Left lung (tissue), 4 donors: ENCODE measurements at regions not wholly inside any gene's neighbourhood (a gene's known extent, or its start where the extent isn't known, plus 50 kb on each side); places are given as distances from the start of the nearest gene placed in this dataset.

Source experiments
- ATAC-seq: fragments of 200-7000 bp; cut with Tn5 transposase; one replicate; pipeline ENCODE4 v1.9.1; 2020; ENCODE audit warnings: moderate library complexity
- DNase-seq, 4 donors: peaks; one replicate each; pipeline ENCODE4 v3.0.0-alpha.2; 2013 to 2020
- H3K27ac ChIP-seq, 2 donors: fragments of 200-600 bp; sonication (generic) in 1 of 2; one replicate each; pipeline versions ENCODE4 v1.5.0 to v1.8.0; 2020 to 2021
- H3K27me3 ChIP-seq, 2 donors: fragments of 200-600 bp; sonication (generic) in 1 of 2; one replicate each; pipeline versions ENCODE4 v1.5.0 to v1.8.0; 2020 to 2021
- H3K36me3 ChIP-seq, 2 donors: fragments of 200-600 bp; sonication (generic) in 1 of 2; one replicate each; pipeline versions ENCODE4 v1.5.0 to v1.8.0; 2020 to 2021
- H3K4me1 ChIP-seq, 2 donors: fragments of 200-600 bp; one replicate each; pipeline ENCODE4 v1.8.0; 2021
- H3K4me3 ChIP-seq, 2 donors: fragments of 200-600 bp; sonication (generic) in 1 of 2; one replicate each; pipeline versions ENCODE4 v1.5.0 to v1.8.0; 2020 to 2021; ENCODE audit warnings: mild to moderate bottlenecking in 1 of 2
- H3K9me3 ChIP-seq, 2 donors: fragments of 200-600 bp; sonication (generic) in 1 of 2; one replicate each; pipeline versions ENCODE4 v1.5.0 to v1.8.0; 2020 to 2021
- CTCF ChIP-seq, 2 donors: fragments of 200-600 bp; sonication (generic) in 1 of 2; IDR thresholded peaks; one replicate each; pipeline versions ENCODE4 v1.5.0 to v1.8.0; 2021; ENCODE audit warnings: antibody characterized with exemption in 2 of 2
- intact Hi-C, 2 donors: fragments of 100-400 bp; cut with DNase I; formaldehyde crosslinking; loops; one replicate each; pipeline versions ENCODE4 v1.11.2 to v1.14.2; 2022
- donor health status: DM: no; HTN: yes; CAD: no.
- donor health status: DM: no; HTN: no; CAD: no.

GRCh38 chr4:3683744-3684421, 82.3 kb upstream of the ADRA2C start:
- TF ChIP-seq CTCF (IDR thresholded peaks at IDR 0.05) = no peak
- intact Hi-C loops = no loop called here
- no peaks in the 10 kb centered on the region for H3K4me1 ChIP-seq
- no peaks in the 10 kb centered on the region for H3K9me3 ChIP-seq
- no peak overlapping the region for H3K4me3 ChIP-seq
- DNase-seq (peak in 2 of 4 donors; percentile 18 to 64), ATAC-seq (no peak)
- no peaks in the 10 kb centered on the region for H3K36me3 ChIP-seq
- no peak overlapping the region for H3K27ac ChIP-seq
- H3K27me3 ChIP-seq = peaks cover 0 to 32% of the 10 kb centered on the region in 2 donors

GRCh38 chr4:3683077-3683743, 83.0 kb upstream of the ADRA2C start:
- Histone ChIP-seq H3K9me3 (no peaks in the 10 kb centered on the region), H3K27ac (no peak overlapping the region), H3K27me3 (peaks cover 0 to 27% of the 10 kb centered on the region in 2 donors), H3K4me1 (no peaks in the 10 kb centered on the region), H3K4me3 (no peak overlapping the region), H3K36me3 (no peaks in the 10 kb centered on the region)
- intact Hi-C loops = no loop called here
- no peak for TF ChIP-seq CTCF (IDR thresholded peaks at IDR 0.05)
- ATAC-seq (no peak), DNase-seq (peak in 2 of 4 donors; percentile 25 to 70)

- no peak for ATAC-seq
- no peak for TF ChIP-seq CTCF (IDR thresholded peaks at IDR 0.05)
- H3K4me1 ChIP-seq = no peaks in the 10 kb centered on the region
- peak in 2 of 4 donors; percentile 14 to 49 for DNase-seq
- H3K4me3 ChIP-seq = no peak overlapping the region
- no peaks in the 10 kb centered on the region for H3K36me3 ChIP-seq
- intact Hi-C loops = no loop called here
- H3K27me3 ChIP-seq = peaks cover 0 to 30% of the 10 kb centered on the region in 2 donors
- no peak overlapping the region for H3K27ac ChIP-seq
- H3K9me3 ChIP-seq = no peaks in the 10 kb centered on the region
Measured at GRCh38 chr4:3682236-3683076, 83.7 kb upstream of the ADRA2C start.

- no peak overlapping the region for H3K27ac ChIP-seq
- TF ChIP-seq CTCF (IDR thresholded peaks at IDR 0.05) = no peak
- peak in 1 of 4 donors; percentile 54 for DNase-seq
- no peaks in the 10 kb centered on the region for H3K36me3 ChIP-seq
- H3K27me3 ChIP-seq = peaks cover 0 to 43% of the 10 kb centered on the region in 2 donors
- intact Hi-C loops = no loop called here
- no peak overlapping the region for H3K4me3 ChIP-seq
- no peak for ATAC-seq
- H3K4me1 ChIP-seq = no peaks in the 10 kb centered on the region
- H3K9me3 ChIP-seq = no peaks in the 10 kb centered on the region
Measured at GRCh38 chr4:3681191-3681590, 85.0 kb upstream of the ADRA2C start.

GRCh38 chr4:3680656-3681055, 85.5 kb upstream of the ADRA2C start:
- H3K9me3 ChIP-seq = no peaks in the 10 kb centered on the region
- intact Hi-C loops = no loop called here
- no peaks in the 10 kb centered on the region for H3K4me1 ChIP-seq
- H3K4me3 ChIP-seq = no peak overlapping the region
- no peak for ATAC-seq
- H3K27me3 ChIP-seq = peaks cover 0 to 47% of the 10 kb centered on the region in 2 donors
- peak in 2 of 4 donors; percentile 9 to 43 for DNase-seq
- no peak for TF ChIP-seq CTCF (IDR thresholded peaks at IDR 0.05)
- no peak overlapping the region for H3K27ac ChIP-seq
- H3K36me3 ChIP-seq = no peaks in the 10 kb centered on the region
